ENCODE measurements at regions not wholly inside any gene's neighbourhood (a gene's known extent, or its start where the extent isn't known, plus 50 kb on each side); places are given as distances from the start of the nearest gene placed in this dataset.

- H3K27me3 ChIP-seq, result no peaks in the 10 kb centered on the region
- H3K4me3 ChIP-seq, result no peak overlapping the region
- H3K27ac ChIP-seq, result no peak overlapping the region
- H3K36me3 ChIP-seq, result no peaks in the 10 kb centered on the region
- DNase-seq (ENCODE audit: low spot score in 2 of 2), result no peak
- no peaks in the 10 kb centered on the region for H3K4me1 ChIP-seq
- WGBS, 2 donors, result 65 to 71% methylated on average over 7 of the region's 7 CpGs
- no peaks in the 10 kb centered on the region for H3K9me3 ChIP-seq
- TF ChIP-seq CTCF (IDR thresholded peaks at IDR 0.05) (no peak), POLR2A (IDR thresholded peaks at IDR 0.05) (no peak)
Observed at GRCh38 chr2:200039724-200040650, 84.6 kb downstream of the MAIP1 start.

GRCh38 chr2:200040831-200041230 lies 85.4 kb downstream of the MAIP1 start:
- DNase-seq (ENCODE audit: low spot score in 2 of 2), result no peak
- H3K4me1 ChIP-seq, result no peaks in the 10 kb centered on the region
- 79 to 80% methylated on average over 2 of the region's 2 CpGs for WGBS, 2 donors

GRCh38 chr2:200041639-200042038 lies 86.3 kb downstream of the MAIP1 start:
- WGBS, 2 donors, result 92 to 94% methylated on average over 2 of the region's 2 CpGs
- TF ChIP-seq POLR2A (IDR thresholded peaks at IDR 0.05) (no peak), EP300 (IDR thresholded peaks at IDR 0.05) (no peak), CTCF (IDR thresholded peaks at IDR 0.05) (no peak)

More at GRCh38 chr2:200040831-200041230, 85.4 kb downstream of the MAIP1 start:
- H3K36me3 ChIP-seq, result no peaks in the 10 kb centered on the region
- TF ChIP-seq POLR2A (IDR thresholded peaks at IDR 0.05), result no peak
- TF ChIP-seq EP300 (IDR thresholded peaks at IDR 0.05), result no peak
- no peak for TF ChIP-seq CTCF (IDR thresholded peaks at IDR 0.05)
- no peak overlapping the region for H3K27ac ChIP-seq
- no peak overlapping the region for H3K4me3 ChIP-seq
- peaks cover 0 to 8% (median 0%) of the 10 kb centered on the region in 4 donors for H3K9me3 ChIP-seq
- no peaks in the 10 kb centered on the region for H3K27me3 ChIP-seq

GRCh38 chr2:200042102-200042735 lies 86.8 kb downstream of the MAIP1 start:
- H3K27me3 ChIP-seq, result no peaks in the 10 kb centered on the region
- H3K4me1 ChIP-seq, result no peaks in the 10 kb centered on the region
- peaks cover 0 to 16% (median 0%) of the 10 kb centered on the region in 4 donors for H3K9me3 ChIP-seq
- no peak overlapping the region for H3K27ac ChIP-seq
- TF ChIP-seq EP300 (IDR thresholded peaks at IDR 0.05) (no peak), POLR2A (IDR thresholded peaks at IDR 0.05) (no peak), CTCF (IDR thresholded peaks at IDR 0.05) (no peak)
- no peak overlapping the region for H3K4me3 ChIP-seq
- no peaks in the 10 kb centered on the region for H3K36me3 ChIP-seq
- DNase-seq (ENCODE audit: low spot score in 2 of 2), result no peak

More at GRCh38 chr2:200041639-200042038, 86.3 kb downstream of the MAIP1 start:
- Histone ChIP-seq H3K4me1 (no peaks in the 10 kb centered on the region), H3K9me3 (peaks cover 0 to 14% (median 0%) of the 10 kb centered on the region in 4 donors), H3K27me3 (no peaks in the 10 kb centered on the region), H3K27ac (no peak overlapping the region), H3K36me3 (no peaks in the 10 kb centered on the region), H3K4me3 (no peak overlapping the region)
- no peak for DNase-seq (ENCODE audit: low spot score in 2 of 2)

- no peak overlapping the region for H3K4me3 ChIP-seq
- DNase-seq (ENCODE audit: low spot score in 2 of 2), result no peak
- no peak for TF ChIP-seq POLR2A (IDR thresholded peaks at IDR 0.05)
- TF ChIP-seq EP300 (IDR thresholded peaks at IDR 0.05), result no peak
- no peak for TF ChIP-seq CTCF (IDR thresholded peaks at IDR 0.05)
- no peaks in the 10 kb centered on the region for H3K36me3 ChIP-seq
- no peaks in the 10 kb centered on the region for H3K4me1 ChIP-seq
- no peaks in the 10 kb centered on the region for H3K27me3 ChIP-seq
- H3K9me3 ChIP-seq, result peaks cover 0 to 16% (median 0%) of the 10 kb centered on the region in 4 donors
- H3K27ac ChIP-seq, result no peak overlapping the region
Observed at GRCh38 chr2:200042944-200043343, 87.6 kb downstream of the MAIP1 start.

Measured in tibial nerve (tissue), 4 donors.